ENCODE measurements at regions not wholly inside any gene's neighbourhood (a gene's known extent, or its start where the extent isn't known, plus 50 kb on each side); places are given as distances from the start of the nearest gene placed in this dataset.

- Mint-ChIP-seq H3K9me3 (ENCODE audit: low read depth, unreplicated experiment) (no peaks in the 10 kb centered on the region), H3K36me3 (ENCODE audit: insufficient read depth, unreplicated experiment) (no peaks in the 10 kb centered on the region), H3K4me1 (ENCODE audit: low read depth, unreplicated experiment) (no peaks in the 10 kb centered on the region), H3K27ac (ENCODE audit: unreplicated experiment) (no peak overlapping the region), H3K4me3 (ENCODE audit: low read depth, unreplicated experiment) (no peak overlapping the region), H3K27me3 (ENCODE audit: unreplicated experiment) (no peaks in the 10 kb centered on the region)
- TF ChIP-seq CTCF (IDR thresholded peaks at IDR 0.05; ENCODE audit: unreplicated experiment): no peak
- intact Hi-C loops (cut with micrococcal nuclease; ENCODE audit: unreplicated experiment): no loop called here
- CTCF ChIA-PET: no interaction called here
- no peak for DNase-seq
- BruUV-seq (replicated peaks): no TSS peak
Measured at GRCh38 chr5:104708027-104708426, 1145.4 kb upstream of the NUDT12 start.

GRCh38 chr5:104706600-104706999 lies 1144.0 kb upstream of the NUDT12 start:
- H3K27me3 Mint-ChIP-seq (ENCODE audit: unreplicated experiment): no peaks in the 10 kb centered on the region

GRCh38 chr5:104702212-104702611 lies 1139.6 kb upstream of the NUDT12 start:
- Mint-ChIP-seq H3K4me1 (ENCODE audit: low read depth, unreplicated experiment) (no peaks in the 10 kb centered on the region), H3K9me3 (ENCODE audit: low read depth, unreplicated experiment) (no peaks in the 10 kb centered on the region), H3K27me3 (ENCODE audit: unreplicated experiment) (no peaks in the 10 kb centered on the region), H3K36me3 (ENCODE audit: insufficient read depth, unreplicated experiment) (no peaks in the 10 kb centered on the region), H3K27ac (ENCODE audit: unreplicated experiment) (no peak overlapping the region), H3K4me3 (ENCODE audit: low read depth, unreplicated experiment) (no peak overlapping the region)
- no peak for TF ChIP-seq CTCF (IDR thresholded peaks at IDR 0.05; ENCODE audit: unreplicated experiment)
- BruUV-seq (replicated peaks): no TSS peak
- intact Hi-C loops (cut with micrococcal nuclease; ENCODE audit: unreplicated experiment): no loop called here
- CTCF ChIA-PET: no interaction called here
- DNase-seq: no peak

More at GRCh38 chr5:104706600-104706999, 1144.0 kb upstream of the NUDT12 start:
- no TSS peak for BruUV-seq (replicated peaks)
- Mint-ChIP-seq H3K9me3 (ENCODE audit: low read depth, unreplicated experiment) (no peaks in the 10 kb centered on the region), H3K27ac (ENCODE audit: unreplicated experiment) (no peak overlapping the region), H3K4me3 (ENCODE audit: low read depth, unreplicated experiment) (no peak overlapping the region), H3K4me1 (ENCODE audit: low read depth, unreplicated experiment) (no peaks in the 10 kb centered on the region), H3K36me3 (ENCODE audit: insufficient read depth, unreplicated experiment) (no peaks in the 10 kb centered on the region)
- no peak for TF ChIP-seq CTCF (IDR thresholded peaks at IDR 0.05; ENCODE audit: unreplicated experiment)
- CTCF ChIA-PET: no interaction called here
- no peak for DNase-seq
- intact Hi-C loops (cut with micrococcal nuclease; ENCODE audit: unreplicated experiment): no loop called here

GRCh38 chr5:104699438-104699837 lies 1136.8 kb upstream of the NUDT12 start:
- no peak for DNase-seq
- intact Hi-C loops (cut with micrococcal nuclease; ENCODE audit: unreplicated experiment): no loop called here
- Mint-ChIP-seq H3K27me3 (ENCODE audit: unreplicated experiment) (no peaks in the 10 kb centered on the region), H3K27ac (ENCODE audit: unreplicated experiment) (no peak overlapping the region), H3K36me3 (ENCODE audit: insufficient read depth, unreplicated experiment) (no peaks in the 10 kb centered on the region), H3K4me3 (ENCODE audit: low read depth, unreplicated experiment) (no peak overlapping the region), H3K9me3 (ENCODE audit: low read depth, unreplicated experiment) (no peaks in the 10 kb centered on the region), H3K4me1 (ENCODE audit: low read depth, unreplicated experiment) (no peaks in the 10 kb centered on the region)
- CTCF ChIA-PET: no interaction called here
- BruUV-seq (replicated peaks): no TSS peak
- no peak for TF ChIP-seq CTCF (IDR thresholded peaks at IDR 0.05; ENCODE audit: unreplicated experiment)

GRCh38 chr5:104661256-104661655 lies 1098.7 kb upstream of the NUDT12 start:
- no TSS peak for BruUV-seq (replicated peaks)
- H3K27me3 Mint-ChIP-seq (ENCODE audit: unreplicated experiment): no peaks in the 10 kb centered on the region
- H3K27ac Mint-ChIP-seq (ENCODE audit: unreplicated experiment): no peak overlapping the region
- intact Hi-C loops (cut with micrococcal nuclease; ENCODE audit: unreplicated experiment): no loop called here
- no peaks in the 10 kb centered on the region for H3K4me1 Mint-ChIP-seq (ENCODE audit: low read depth, unreplicated experiment)
- H3K36me3 Mint-ChIP-seq (ENCODE audit: insufficient read depth, unreplicated experiment): no peaks in the 10 kb centered on the region
- no peak for TF ChIP-seq CTCF (IDR thresholded peaks at IDR 0.05; ENCODE audit: unreplicated experiment)
- CTCF ChIA-PET: no interaction called here
- no peaks in the 10 kb centered on the region for H3K9me3 Mint-ChIP-seq (ENCODE audit: low read depth, unreplicated experiment)
- H3K4me3 Mint-ChIP-seq (ENCODE audit: low read depth, unreplicated experiment): no peak overlapping the region
- no peak for DNase-seq

All from Calu3 (cell line).